ENCODE measurements at regions not wholly inside any gene's neighbourhood (a gene's known extent, or its start where the extent isn't known, plus 50 kb on each side); places are given as distances from the start of the nearest gene placed in this dataset.

DNA sequence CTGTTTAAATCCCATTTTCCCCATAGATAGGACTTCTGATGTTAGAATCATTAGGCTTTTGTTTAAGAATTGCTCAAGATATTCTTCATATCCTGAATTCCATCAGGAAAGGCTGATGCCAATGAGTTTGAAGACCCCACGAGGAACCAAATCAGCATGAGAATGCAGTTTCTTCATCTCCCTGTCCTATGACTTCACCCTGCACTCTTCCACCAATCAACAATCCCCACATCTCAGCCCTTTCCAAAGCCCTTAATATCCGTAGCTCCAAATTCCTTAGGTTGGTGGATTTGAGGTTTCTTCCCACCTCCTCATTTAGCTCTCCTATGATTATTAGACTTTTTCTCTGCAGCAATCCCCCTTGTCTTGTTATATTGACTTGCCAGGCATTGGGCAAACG, 52.9 kb upstream of the PRNP start:
- TF ChIP-seq CHD4 (IDR thresholded peaks at IDR 0.05): no peak
- no peak for TF ChIP-seq RAD21 (IDR thresholded peaks at IDR 0.05; ENCODE audit: insufficient read depth, low read depth, low read length)

All from GM12878 (cell line).